Natural killer cell (primary cell): ENCODE measurements at regions not wholly inside any gene's neighbourhood (a gene's known extent, or its start where the extent isn't known, plus 50 kb on each side); places are given as distances from the start of the nearest gene placed in this dataset.

Experiments used
- ATAC-seq, 3 donors: fragments of 150-1000 bp in 2 of 3; fragments of 200-7000 bp in 1 of 3; cut with Tn5 transposase; 1 replicate in 1 of 3; 2 replicates in 2 of 3; pipeline ENCODE4 v1.10.0; 2021; ENCODE audit warnings: mild to moderate bottlenecking in 2 of 3, moderate library complexity in 2 of 3
- DNase-seq, 2 donors: peaks; one replicate each; pipeline versions ENCODE4 v3.0.0 to v3.0.0-alpha.2; 2013 to 2021; ENCODE audit warnings: mixed read lengths in 1 of 2
- H3K27ac ChIP-seq: one replicate; pipeline ENCODE4 v1.5.1; 2013; ENCODE audit warnings: mild to moderate bottlenecking, low read length
- H3K27me3 ChIP-seq: one replicate; pipeline ENCODE4 v1.6.1; 2013; ENCODE audit warnings: low read length; ENCODE audit not compliant: control insufficient read depth, insufficient read depth
- H3K36me3 ChIP-seq: one replicate; pipeline ENCODE4 v1.6.1; 2013; ENCODE audit warnings: low read length; ENCODE audit not compliant: control insufficient read depth, insufficient read depth
- H3K4me1 ChIP-seq: one replicate; pipeline ENCODE4 v1.6.1; 2013; ENCODE audit warnings: low read length; ENCODE audit not compliant: control insufficient read depth, insufficient read depth
- H3K4me3 ChIP-seq: one replicate; pipeline ENCODE4 v1.5.1; 2013; ENCODE audit warnings: low read length
- H3K9me3 ChIP-seq: one replicate; pipeline ENCODE4 v1.6.1; 2013; ENCODE audit warnings: low read length; ENCODE audit not compliant: control insufficient read depth, insufficient read depth
- H3K27ac Mint-ChIP-seq, 2 donors: one replicate each; pipeline ENCODE4 v1.8.0; 2022; ENCODE audit warnings: mild to moderate bottlenecking in 2 of 2, mixed read lengths in 2 of 2, moderate library complexity in 1 of 2
- H3K27me3 Mint-ChIP-seq, 2 donors: one replicate each; pipeline ENCODE4 v1.8.0; 2022; ENCODE audit warnings: low read depth in 2 of 2, mixed read lengths in 2 of 2
- H3K36me3 Mint-ChIP-seq: one replicate; pipeline ENCODE4 v1.8.0; 2022; ENCODE audit warnings: mixed read lengths
- H3K4me1 Mint-ChIP-seq, 2 donors: one replicate each; pipeline ENCODE4 v1.8.0; 2022; ENCODE audit warnings: mixed read lengths in 2 of 2
- H3K4me3 Mint-ChIP-seq: one replicate; pipeline ENCODE4 v1.8.0; 2022; ENCODE audit warnings: mild to moderate bottlenecking, moderate library complexity, mixed read lengths
- H3K9me3 Mint-ChIP-seq, 2 donors: one replicate each; pipeline ENCODE4 v1.8.0; 2022; ENCODE audit warnings: mixed read lengths in 2 of 2
- WGBS: methylation state at CpG from one replicate; pipeline ENCODE4 v1.1.7; 2013; ENCODE audit warnings: missing lambda C conversion rate; ENCODE audit not compliant: insufficient coverage; 5-methylcytosine and 5-hydroxymethylcytosine counted together
- intact Hi-C: fragments of 100-400 bp; cut with micrococcal nuclease; formaldehyde crosslinking; loops from one replicate; pipeline ENCODE4 v1.14.2; 2022
- TF ChIP-seq, protein P1 (sequence below): fragments of 200-600 bp; IDR thresholded peaks from one replicate; pipeline ENCODE4 v1.8.0; 2022; ENCODE audit warnings: antibody characterized with exemption

DNA sequence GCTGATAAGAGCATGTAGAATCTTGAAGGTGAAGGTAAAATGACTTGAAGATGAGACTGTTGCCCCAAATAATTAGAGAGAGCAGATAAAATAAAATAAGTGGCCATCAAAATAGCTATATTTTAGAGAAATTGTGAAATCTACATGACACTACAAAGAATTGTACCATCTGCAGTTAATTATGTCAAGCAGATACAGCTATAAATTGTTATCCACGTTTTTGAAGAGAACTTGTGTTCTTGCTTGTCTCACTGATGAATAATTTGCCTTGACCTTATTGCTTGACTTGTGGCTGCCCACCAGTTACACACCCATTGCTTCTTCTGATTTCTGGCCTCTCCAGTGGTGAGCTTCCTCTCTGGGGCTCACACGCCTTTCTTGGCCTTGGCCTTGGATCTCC lies 75.8 kb upstream of the TNIP3 start:
- H3K27me3 ChIP-seq, result no peaks in the 10 kb centered on the region
- H3K27me3 Mint-ChIP-seq, result peaks cover 0 to 3% of the 10 kb centered on the region in 2 donors
- H3K4me3 Mint-ChIP-seq, result no peak overlapping the region
- no peak for ATAC-seq
- intact Hi-C loops, result no loop called here
- H3K27ac ChIP-seq, result no peak overlapping the region
- H3K4me1 Mint-ChIP-seq, result no peaks in the 10 kb centered on the region
- no peaks in the 10 kb centered on the region for H3K4me1 ChIP-seq
- no peak for DNase-seq
- 57% methylated on average over 2 of the region's 2 CpGs for WGBS
- no peaks in the 10 kb centered on the region for H3K9me3 Mint-ChIP-seq
- no peaks in the 10 kb centered on the region for H3K36me3 ChIP-seq
- no peak overlapping the region for H3K27ac Mint-ChIP-seq
- no peaks in the 10 kb centered on the region for H3K9me3 ChIP-seq
- TF ChIP-seq, protein P1, sequence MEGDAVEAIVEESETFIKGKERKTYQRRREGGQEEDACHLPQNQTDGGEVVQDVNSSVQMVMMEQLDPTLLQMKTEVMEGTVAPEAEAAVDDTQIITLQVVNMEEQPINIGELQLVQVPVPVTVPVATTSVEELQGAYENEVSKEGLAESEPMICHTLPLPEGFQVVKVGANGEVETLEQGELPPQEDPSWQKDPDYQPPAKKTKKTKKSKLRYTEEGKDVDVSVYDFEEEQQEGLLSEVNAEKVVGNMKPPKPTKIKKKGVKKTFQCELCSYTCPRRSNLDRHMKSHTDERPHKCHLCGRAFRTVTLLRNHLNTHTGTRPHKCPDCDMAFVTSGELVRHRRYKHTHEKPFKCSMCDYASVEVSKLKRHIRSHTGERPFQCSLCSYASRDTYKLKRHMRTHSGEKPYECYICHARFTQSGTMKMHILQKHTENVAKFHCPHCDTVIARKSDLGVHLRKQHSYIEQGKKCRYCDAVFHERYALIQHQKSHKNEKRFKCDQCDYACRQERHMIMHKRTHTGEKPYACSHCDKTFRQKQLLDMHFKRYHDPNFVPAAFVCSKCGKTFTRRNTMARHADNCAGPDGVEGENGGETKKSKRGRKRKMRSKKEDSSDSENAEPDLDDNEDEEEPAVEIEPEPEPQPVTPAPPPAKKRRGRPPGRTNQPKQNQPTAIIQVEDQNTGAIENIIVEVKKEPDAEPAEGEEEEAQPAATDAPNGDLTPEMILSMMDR, result no peak
- H3K4me3 ChIP-seq, result no peak overlapping the region
- no peaks in the 10 kb centered on the region for H3K36me3 Mint-ChIP-seq

DNA sequence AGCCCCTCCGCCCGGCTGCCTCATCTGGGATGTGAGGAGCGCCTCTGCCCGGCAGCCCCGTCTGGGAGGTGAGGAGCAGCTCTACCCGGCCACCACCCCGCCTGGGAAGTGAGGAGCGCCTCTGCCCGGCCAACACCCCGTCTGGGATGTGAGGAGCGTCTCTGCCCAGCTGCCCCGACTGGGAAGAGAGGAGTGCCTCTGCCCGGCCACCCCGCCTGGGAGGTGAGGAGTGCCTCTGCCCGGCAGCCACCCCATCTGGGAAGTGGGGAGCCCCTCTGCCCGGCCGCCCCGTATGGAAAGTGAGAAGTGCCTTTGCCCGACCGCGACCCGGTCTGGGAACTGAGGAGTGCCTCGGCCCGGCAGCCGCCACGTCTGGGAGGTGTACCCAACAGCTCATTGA lies 74.3 kb upstream of the TNIP3 start:
- no peak for ATAC-seq
- no peaks in the 10 kb centered on the region for H3K4me1 Mint-ChIP-seq
- no peaks in the 10 kb centered on the region for H3K9me3 Mint-ChIP-seq
- intact Hi-C loops, result no loop called here
- no peaks in the 10 kb centered on the region for H3K9me3 ChIP-seq
- H3K36me3 Mint-ChIP-seq, result no peaks in the 10 kb centered on the region
- H3K4me3 Mint-ChIP-seq, result no peak overlapping the region
- no peaks in the 10 kb centered on the region for H3K36me3 ChIP-seq
- peaks cover 0 to 3% of the 10 kb centered on the region in 2 donors for H3K27me3 Mint-ChIP-seq
- no peak overlapping the region for H3K4me3 ChIP-seq
- no peaks in the 10 kb centered on the region for H3K27me3 ChIP-seq
- H3K27ac ChIP-seq, result no peak overlapping the region
- DNase-seq, result no peak
- WGBS, result 89% methylated on average over 26 of the region's 26 CpGs
- H3K27ac Mint-ChIP-seq, result no peak overlapping the region
- TF ChIP-seq, protein P1, result no peak
- H3K4me1 ChIP-seq, result no peaks in the 10 kb centered on the region

DNA sequence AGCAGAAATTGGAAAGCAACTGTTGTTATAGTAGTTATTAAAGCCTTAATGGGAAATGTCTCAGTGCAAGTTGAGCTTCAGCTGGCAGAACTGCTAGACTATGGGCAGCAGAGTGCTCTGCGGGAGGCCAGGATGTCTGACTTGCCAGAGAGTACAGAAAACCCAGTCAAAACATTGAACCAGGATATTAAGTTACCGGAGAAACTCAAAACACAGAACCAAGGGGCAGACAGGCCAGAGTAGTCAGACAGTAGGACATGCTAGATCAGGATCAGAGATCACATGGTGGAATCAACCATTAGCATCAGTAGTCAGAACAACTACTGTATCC lies 72.9 kb upstream of the TNIP3 start:
- ATAC-seq, result no peak
- H3K4me1 Mint-ChIP-seq, result no peaks in the 10 kb centered on the region
- Histone ChIP-seq H3K36me3 (no peaks in the 10 kb centered on the region), H3K4me1 (no peaks in the 10 kb centered on the region), H3K27me3 (no peaks in the 10 kb centered on the region), H3K9me3 (no peaks in the 10 kb centered on the region), H3K27ac (no peak overlapping the region), H3K4me3 (no peak overlapping the region)
- no peak overlapping the region for H3K4me3 Mint-ChIP-seq
- no peaks in the 10 kb centered on the region for H3K9me3 Mint-ChIP-seq
- H3K27me3 Mint-ChIP-seq, result peaks cover 0 to 3% of the 10 kb centered on the region in 2 donors
- intact Hi-C loops, result no loop called here
- H3K36me3 Mint-ChIP-seq, result no peaks in the 10 kb centered on the region
- no peak overlapping the region for H3K27ac Mint-ChIP-seq
- 97% methylated on average over 2 of the region's 2 CpGs for WGBS
- DNase-seq, result no peak
- TF ChIP-seq, protein P1, result no peak

DNA sequence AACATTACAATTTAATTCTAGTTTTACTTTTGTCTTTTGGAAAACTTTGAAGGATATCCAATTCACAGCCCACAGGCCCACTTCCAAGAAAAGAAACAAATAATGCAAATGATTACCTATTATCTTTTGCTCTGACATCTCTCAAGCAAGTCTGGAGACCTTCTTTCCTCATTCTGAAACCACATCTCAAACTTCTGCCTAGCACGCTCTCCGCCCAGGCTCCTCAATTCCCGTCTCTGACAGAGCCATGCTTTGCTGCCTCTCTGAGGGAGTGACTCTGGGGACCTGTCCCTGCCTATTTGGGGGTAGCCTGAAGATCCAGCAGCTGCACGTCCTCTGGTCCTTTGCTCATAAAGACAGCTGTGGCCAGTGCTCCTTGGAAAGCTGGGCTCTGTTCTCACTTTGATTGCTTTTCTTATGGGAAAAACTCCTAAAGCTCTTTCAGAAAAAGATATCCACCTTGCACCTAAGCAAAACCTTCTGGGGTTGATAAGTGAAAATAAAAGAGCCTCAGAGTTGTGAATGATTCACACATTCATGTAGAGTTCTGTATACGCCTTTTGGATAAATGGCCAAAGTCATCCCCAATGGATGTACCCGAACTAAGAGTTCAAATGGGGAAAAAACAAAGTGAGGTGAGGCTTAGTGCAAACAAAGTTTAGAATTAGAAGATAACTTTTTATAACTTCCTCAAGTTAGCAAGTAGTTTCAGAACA lies 72.4 kb upstream of the TNIP3 start:
- no peak overlapping the region for H3K27ac ChIP-seq
- H3K27me3 ChIP-seq, result no peaks in the 10 kb centered on the region
- no peak overlapping the region for H3K27ac Mint-ChIP-seq
- TF ChIP-seq, protein P1, result no peak
- peaks cover 0 to 3% of the 10 kb centered on the region in 2 donors for H3K27me3 Mint-ChIP-seq
- WGBS, result 91% methylated on average over 6 of the region's 6 CpGs
- H3K9me3 ChIP-seq, result no peaks in the 10 kb centered on the region
- intact Hi-C loops, result no loop called here
- no peaks in the 10 kb centered on the region for H3K9me3 Mint-ChIP-seq
- H3K4me1 ChIP-seq, result no peaks in the 10 kb centered on the region
- H3K36me3 Mint-ChIP-seq, result no peaks in the 10 kb centered on the region
- no peaks in the 10 kb centered on the region for H3K36me3 ChIP-seq
- H3K4me3 Mint-ChIP-seq, result no peak overlapping the region
- no peak for DNase-seq
- no peak for ATAC-seq
- no peaks in the 10 kb centered on the region for H3K4me1 Mint-ChIP-seq
- H3K4me3 ChIP-seq, result no peak overlapping the region
